NT2/D1 (cell line): ENCODE measurements at regions not wholly inside any gene's neighbourhood (a gene's known extent, or its start where the extent isn't known, plus 50 kb on each side); places are given as distances from the start of the nearest gene placed in this dataset.

Source experiments
- DNase-seq: peaks from one replicate; pipeline ENCODE4 v3.0.0-alpha.2; 2011; ENCODE audit warnings: low read depth, low spot score
- H3K27me3 ChIP-seq: 2 replicates; pipeline ENCODE4 v1.6.0; 2011; ENCODE audit warnings: mild to moderate bottlenecking; ENCODE audit not compliant: insufficient read length, insufficient read depth
- H3K36me3 ChIP-seq: 2 replicates; pipeline ENCODE4 v1.6.1; 2011; ENCODE audit warnings: mild to moderate bottlenecking, low read length, mixed read lengths; ENCODE audit not compliant: insufficient read depth, insufficient read length
- H3K4me1 ChIP-seq: 2 replicates; pipeline ENCODE4 v1.5.1; 2011; ENCODE audit not compliant: insufficient read depth, insufficient read length
- H3K4me3 ChIP-seq: 2 replicates; pipeline ENCODE4 v1.5.1; 2011; ENCODE audit warnings: low read depth; ENCODE audit not compliant: insufficient read length
- H3K9ac ChIP-seq: 2 replicates; pipeline ENCODE4 v1.6.0; 2011; ENCODE audit warnings: low read depth; ENCODE audit not compliant: insufficient read length
- H3K9me3 ChIP-seq: 2 replicates; pipeline ENCODE4 v1.5.1; 2011; ENCODE audit warnings: mild to moderate bottlenecking, low read length; ENCODE audit not compliant: insufficient read depth
- SUZ12 ChIP-seq: IDR thresholded peaks from 2 replicates; pipeline ENCODE4 v1.6.1; 2011; ENCODE audit not compliant: insufficient read length, insufficient read depth; ENCODE audit errors: extremely low read depth
- YY1 ChIP-seq: IDR thresholded peaks from 2 replicates; pipeline ENCODE4 v1.6.1; 2011; ENCODE audit not compliant: insufficient read length, insufficient read depth
- ZNF274 ChIP-seq: IDR thresholded peaks from 2 replicates; pipeline ENCODE4 v1.6.1; 2011; ENCODE audit warnings: mild to moderate bottlenecking, low read depth, low read length

DNA sequence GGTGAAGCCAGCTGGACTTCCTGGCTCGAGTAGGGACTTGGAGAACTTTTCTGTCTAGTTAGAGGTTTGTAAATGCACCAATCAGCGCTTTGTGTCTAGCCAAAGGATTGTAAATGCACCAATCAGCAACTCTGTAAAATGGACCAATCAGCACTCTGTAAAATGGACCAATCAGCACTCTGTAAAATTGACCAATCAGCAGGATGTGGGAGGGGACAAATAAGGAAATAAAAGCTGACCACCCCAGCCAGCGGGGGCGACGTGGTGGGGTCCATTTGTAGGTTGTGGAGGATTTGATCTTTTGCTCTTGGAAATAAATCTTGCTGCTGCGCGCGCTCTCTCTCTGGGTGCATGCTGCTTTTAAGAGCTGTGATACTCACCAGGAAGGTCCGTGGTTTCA, 202.9 kb downstream of the MIAT start:
- Histone ChIP-seq H3K36me3 (no peaks in the 10 kb centered on the region), H3K4me1 (no peaks in the 10 kb centered on the region), H3K9ac (no peak overlapping the region), H3K9me3 (peaks cover 9% of the 10 kb centered on the region; the same call in 1 of the 2 replicates), H3K27me3 (no peaks in the 10 kb centered on the region), H3K4me3 (no peak overlapping the region)
- TF ChIP-seq SUZ12 (no peak), YY1 (no peak), ZNF274 (no peak)
- no peak for DNase-seq

DNA sequence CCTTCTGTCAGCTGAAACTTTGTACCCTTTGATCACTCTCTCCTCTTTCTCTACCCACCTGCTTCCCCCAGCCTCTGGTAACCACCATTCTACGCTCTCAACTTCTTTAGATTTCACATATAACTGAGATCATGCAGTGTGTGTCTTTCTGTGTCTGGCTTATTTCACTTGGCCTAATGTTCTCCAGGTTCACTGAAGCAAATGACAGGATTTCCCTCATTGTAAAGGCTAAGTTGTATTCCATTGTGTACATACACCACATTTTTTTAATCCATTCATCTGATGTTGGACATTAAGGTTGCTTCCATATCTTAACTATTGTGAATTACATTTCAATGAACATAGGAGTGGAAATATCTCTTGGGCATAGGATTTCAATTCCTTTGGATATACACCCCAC, 207.6 kb downstream of the MIAT start:
- H3K9me3 ChIP-seq, result peaks cover 10% of the 10 kb centered on the region; the same call in 1 of the 2 replicates
- no peaks in the 10 kb centered on the region for H3K36me3 ChIP-seq
- no peak for DNase-seq
- no peak overlapping the region for H3K4me3 ChIP-seq
- no peaks in the 10 kb centered on the region for H3K27me3 ChIP-seq
- TF ChIP-seq ZNF274 (no peak), YY1 (no peak), SUZ12 (no peak)
- H3K4me1 ChIP-seq, result no peaks in the 10 kb centered on the region
- H3K9ac ChIP-seq, result no peak overlapping the region

- DNase-seq, result no peak
- Histone ChIP-seq H3K9me3 (no peaks in the 10 kb centered on the region), H3K9ac (no peak overlapping the region), H3K4me3 (no peak overlapping the region), H3K4me1 (no peaks in the 10 kb centered on the region), H3K27me3 (no peaks in the 10 kb centered on the region), H3K36me3 (no peaks in the 10 kb centered on the region)
- TF ChIP-seq SUZ12 (no peak), ZNF274 (no peak), YY1 (no peak)
Measured at GRCh38 chr22:26883393-26883792, 226.0 kb downstream of the MIAT start.

GRCh38 chr22:26884921-26885320, 227.5 kb downstream of the MIAT start:
- no peak for DNase-seq
- no peaks in the 10 kb centered on the region for H3K9me3 ChIP-seq
- H3K4me1 ChIP-seq, result no peaks in the 10 kb centered on the region
- H3K4me3 ChIP-seq, result no peak overlapping the region
- H3K27me3 ChIP-seq, result no peaks in the 10 kb centered on the region
- H3K36me3 ChIP-seq, result no peaks in the 10 kb centered on the region
- H3K9ac ChIP-seq, result no peak overlapping the region
- TF ChIP-seq SUZ12 (no peak), ZNF274 (no peak), YY1 (no peak)

GRCh38 chr22:26885441-26886261, 228.3 kb downstream of the MIAT start:
- Histone ChIP-seq H3K4me1 (no peaks in the 10 kb centered on the region), H3K36me3 (no peaks in the 10 kb centered on the region), H3K27me3 (no peaks in the 10 kb centered on the region), H3K4me3 (no peak overlapping the region), H3K9me3 (no peaks in the 10 kb centered on the region), H3K9ac (no peak overlapping the region)
- no peak for DNase-seq
- TF ChIP-seq SUZ12 (no peak), YY1 (no peak), ZNF274 (no peak)

- H3K36me3 ChIP-seq, result no peaks in the 10 kb centered on the region
- H3K4me1 ChIP-seq, result no peaks in the 10 kb centered on the region
- DNase-seq, result no peak
- TF ChIP-seq YY1 (no peak), SUZ12 (no peak), ZNF274 (no peak)
- no peaks in the 10 kb centered on the region for H3K9me3 ChIP-seq
- no peak overlapping the region for H3K9ac ChIP-seq
- no peak overlapping the region for H3K4me3 ChIP-seq
- peaks cover 5% of the 10 kb centered on the region for H3K27me3 ChIP-seq
Measured at GRCh38 chr22:26887456-26887855, 230.1 kb downstream of the MIAT start.

DNA sequence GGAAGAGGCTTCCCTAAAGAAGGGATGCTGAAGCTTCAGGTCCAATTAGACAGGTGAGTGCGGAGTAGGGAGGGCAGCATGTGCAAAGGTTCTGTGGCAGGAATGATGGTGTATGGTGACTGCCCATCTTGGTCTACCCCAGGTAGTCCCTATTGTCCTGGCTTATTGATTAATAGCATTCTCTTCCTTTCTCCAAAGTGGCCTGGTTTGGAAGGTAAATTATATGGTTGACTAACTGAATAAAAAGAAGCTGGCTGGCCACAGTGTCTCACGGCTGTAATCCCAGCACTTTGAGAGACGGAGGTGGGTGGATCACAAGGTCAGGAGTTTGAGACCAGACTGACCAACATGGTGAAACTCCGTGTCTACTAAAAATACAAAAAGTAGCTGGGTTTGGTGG, 230.5 kb downstream of the MIAT start:
- no peak for DNase-seq
- H3K27me3 ChIP-seq, result peaks cover 9% of the 10 kb centered on the region
- TF ChIP-seq SUZ12 (no peak), YY1 (no peak), ZNF274 (no peak)
- H3K4me1 ChIP-seq, result peaks cover 2% of the 10 kb centered on the region
- H3K9ac ChIP-seq, result no peak overlapping the region
- no peaks in the 10 kb centered on the region for H3K9me3 ChIP-seq
- H3K4me3 ChIP-seq, result no peak overlapping the region
- H3K36me3 ChIP-seq, result no peaks in the 10 kb centered on the region
